GOT3 (cell line): ENCODE measurements at regions not wholly inside any gene's neighbourhood (a gene's known extent, or its start where the extent isn't known, plus 50 kb on each side); places are given as distances from the start of the nearest gene placed in this dataset.
"Not testable (repeated sequence)": the region's sequence is repeated elsewhere in the genome, so short reads cannot be mapped to it uniquely, and the experiment has no call there.

ENCODE experiments used
- DNase-seq: peaks from one replicate; lab custom pipeline; 2025; ENCODE audit warnings: mixed read lengths; lab: John Stamatoyannopoulos, UW

- no peak for DNase-seq
Measured at GRCh38 chr11:129637473-129637872, 178.2 kb upstream of the TMEM45B start.

- DNase-seq, result no peak
Measured at GRCh38 chr11:129637983-129638776, 177.5 kb upstream of the TMEM45B start.

DNA sequence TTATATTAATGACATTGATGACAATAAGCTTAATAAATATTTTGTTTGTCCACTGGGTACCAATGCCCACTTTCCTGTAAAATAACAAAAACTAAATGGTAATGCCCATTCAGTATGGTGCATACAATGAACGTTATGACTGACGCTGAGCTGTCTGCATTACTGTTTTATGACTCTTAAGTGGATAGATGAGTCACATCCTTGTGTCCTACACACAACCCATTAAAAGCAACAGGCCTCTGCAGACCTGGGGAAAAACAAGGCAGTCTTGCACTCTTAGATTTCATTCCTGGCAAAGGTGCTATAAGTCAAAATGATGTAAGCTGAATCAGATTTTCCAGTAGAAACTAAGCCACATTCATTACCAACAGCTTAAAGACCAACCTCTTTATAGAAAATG, 176.3 kb upstream of the TMEM45B start:
- no peak for DNase-seq

GRCh38 chr11:129640671-129641070, 175.0 kb upstream of the TMEM45B start:
- DNase-seq, result no peak

DNA sequence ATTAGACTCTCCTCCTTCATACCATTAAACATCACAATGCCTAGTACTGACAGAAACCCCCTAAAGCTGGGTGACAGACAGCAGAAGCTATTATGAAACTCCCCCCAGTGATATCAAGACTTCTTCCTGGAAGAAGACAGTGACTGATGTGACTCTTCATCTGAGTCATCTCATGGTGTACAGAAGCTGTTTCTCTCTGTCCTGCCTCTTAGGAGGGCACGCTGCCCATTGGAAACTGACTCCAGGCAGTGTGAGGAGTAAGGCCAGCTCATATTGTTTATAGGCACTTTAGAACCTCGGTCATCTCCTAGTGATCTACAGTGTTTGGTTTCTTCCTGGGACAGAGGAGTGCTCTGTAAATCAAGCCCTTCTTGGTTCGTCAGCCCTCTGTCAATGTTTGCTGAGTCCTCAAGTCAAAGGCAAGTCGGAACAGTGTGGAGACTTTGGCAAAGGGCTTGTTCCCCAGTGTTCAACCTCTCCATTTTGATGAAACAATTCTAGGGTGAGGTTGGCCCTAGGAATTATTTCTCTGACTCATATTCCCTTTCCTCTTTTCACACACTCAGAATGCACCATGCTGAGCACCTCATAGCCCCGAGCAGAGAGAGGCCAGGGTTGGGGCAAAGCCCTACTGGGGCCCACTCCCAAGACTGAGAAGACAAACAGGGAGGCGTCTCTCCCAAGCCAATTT, 172.5 kb upstream of the TMEM45B start:
- DNase-seq, result no peak

DNA sequence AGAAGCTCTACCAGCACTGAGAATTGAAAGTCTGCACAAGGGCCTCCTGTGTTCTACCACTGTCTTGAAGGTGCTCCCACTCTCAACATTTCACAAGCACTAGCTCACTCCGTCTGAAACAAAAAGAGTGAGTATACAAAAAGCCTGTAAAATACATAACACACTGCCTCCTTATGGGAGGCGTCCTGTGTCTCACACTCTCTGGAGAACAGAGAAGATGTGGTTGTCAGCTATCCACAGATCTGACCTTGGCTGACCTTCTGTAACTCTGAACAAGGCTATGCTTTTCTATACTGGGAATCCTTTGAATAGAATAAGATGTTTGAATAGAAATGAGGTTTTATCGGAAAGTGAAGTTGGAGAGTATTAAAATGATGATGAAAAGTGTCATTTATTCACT, 171.3 kb upstream of the TMEM45B start:
- DNase-seq, result no peak

GRCh38 chr11:129645943-129646342, 169.7 kb upstream of the TMEM45B start:
- DNase-seq, result no peak

GRCh38 chr11:129650044-129650443, 165.6 kb upstream of the TMEM45B start:
- DNase-seq, result not testable (repeated sequence)

DNA sequence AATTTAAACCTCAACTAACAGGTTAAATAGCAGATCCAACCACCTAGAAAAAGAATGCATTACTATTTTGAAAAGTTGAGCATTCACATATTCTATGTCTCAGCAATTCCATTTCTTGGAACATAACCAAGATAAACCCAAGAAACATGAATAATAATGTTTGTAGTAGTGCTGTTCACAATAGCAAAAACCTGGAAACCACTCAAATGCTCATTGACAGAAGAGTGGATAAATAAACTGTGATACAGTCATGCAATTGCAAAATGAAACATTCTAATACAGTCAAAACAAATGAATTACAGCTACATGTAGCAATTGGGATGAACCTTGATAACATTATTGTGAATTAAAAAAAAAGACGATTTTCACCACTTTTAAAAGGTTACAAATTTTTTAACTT, 162.8 kb upstream of the TMEM45B start:
- no peak for DNase-seq

DNA sequence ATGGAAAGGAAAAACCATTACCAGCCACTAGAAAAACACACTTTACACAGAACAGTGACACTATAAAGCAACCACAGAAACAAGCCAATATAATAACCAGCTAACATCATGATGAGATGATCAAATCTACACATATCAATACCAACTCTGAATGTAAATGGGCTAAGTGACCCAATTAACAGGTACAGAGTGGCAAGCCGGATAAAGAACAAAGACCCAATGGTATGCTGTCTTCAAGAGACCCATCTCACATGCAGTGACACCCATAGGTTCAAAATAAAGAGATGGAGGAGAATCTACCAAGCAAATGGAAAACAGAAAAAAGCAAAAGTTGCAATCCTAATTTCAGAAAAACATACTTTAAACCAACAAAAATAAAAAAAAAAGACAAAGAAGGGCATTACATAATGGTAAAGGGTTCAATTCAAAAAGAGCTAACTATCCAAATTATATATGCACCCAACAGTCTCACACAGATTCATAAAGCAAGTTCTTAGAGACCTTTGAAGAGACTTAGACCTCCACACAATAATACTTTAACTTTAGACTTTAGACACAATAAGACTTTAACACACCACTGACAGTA, 160.3 kb upstream of the TMEM45B start:
- DNase-seq, result no peak

DNA sequence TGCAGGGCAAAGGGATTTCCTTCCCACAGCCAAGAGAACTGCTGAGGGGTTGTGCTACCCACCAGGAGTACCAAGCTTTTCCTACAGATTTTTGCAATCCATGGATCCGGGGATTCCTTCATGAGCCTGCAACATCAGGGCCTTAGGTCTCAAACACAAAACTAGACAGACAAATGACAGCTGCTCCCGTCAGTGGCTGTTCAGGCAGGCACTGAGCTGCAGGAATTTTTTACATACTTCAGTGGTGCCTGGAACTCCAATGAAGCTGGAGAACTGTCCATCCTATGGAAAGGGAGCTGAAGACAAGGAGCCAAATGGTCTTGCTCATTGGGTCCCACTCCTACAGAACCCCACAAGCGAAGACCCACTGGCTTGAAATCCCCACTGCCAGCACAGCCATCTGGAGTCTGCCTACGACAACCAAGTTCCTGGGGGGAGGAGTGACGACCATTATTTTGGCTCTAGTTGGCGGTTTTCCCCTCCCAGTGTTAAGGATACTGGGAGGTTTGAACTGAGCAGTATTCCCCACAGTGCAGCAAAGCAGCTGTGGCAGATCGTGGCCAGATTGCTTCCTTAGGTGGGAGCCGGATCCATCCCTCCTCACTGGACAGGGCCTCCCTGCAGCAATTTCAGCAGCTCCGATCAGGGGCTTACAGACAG, 157.7 kb upstream of the TMEM45B start:
- no peak for DNase-seq

GRCh38 chr11:129658526-129658867, 157.2 kb upstream of the TMEM45B start:
- no peak for DNase-seq

DNA sequence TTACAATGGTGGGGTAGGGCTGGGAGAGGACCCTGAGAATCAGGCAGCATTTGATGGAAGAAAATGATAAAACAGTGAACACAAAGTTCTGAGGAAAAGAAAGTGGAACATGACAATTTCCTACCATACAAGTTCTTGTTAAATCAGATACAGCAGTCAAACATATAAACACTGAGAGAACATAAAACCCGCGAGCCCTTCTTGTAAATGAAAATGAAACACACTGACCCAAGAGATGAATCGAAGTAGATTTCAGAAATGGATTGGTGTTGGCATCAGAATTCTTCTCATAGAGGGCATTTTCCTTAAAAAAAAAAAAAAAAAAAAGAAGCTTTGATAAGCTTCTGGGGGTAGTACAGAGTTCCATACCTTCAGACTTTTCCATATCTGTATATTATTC, 134.7 kb upstream of the TMEM45B start:
- DNase-seq, result no peak

GRCh38 chr11:129681344-129682114, 134.1 kb upstream of the TMEM45B start:
- DNase-seq, result no peak

DNA sequence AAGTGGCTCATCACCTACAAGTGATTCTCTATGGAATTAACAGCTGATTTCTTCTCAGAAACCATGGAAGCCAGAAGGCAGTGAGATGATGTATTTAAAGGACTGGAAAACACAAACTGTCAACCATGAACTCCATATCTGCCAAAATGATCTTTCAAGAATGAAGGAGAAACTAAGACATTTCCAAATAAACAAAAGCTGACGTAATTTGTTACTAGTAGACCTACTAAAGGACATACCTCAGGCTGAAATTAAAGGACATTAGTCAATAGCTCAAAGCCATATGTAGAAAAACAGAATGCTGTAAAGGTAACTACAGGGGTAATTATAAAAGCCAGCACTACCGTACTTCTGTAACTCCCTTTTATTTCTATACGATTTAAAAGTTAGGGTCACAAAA, 129.4 kb upstream of the TMEM45B start:
- no peak for DNase-seq

DNA sequence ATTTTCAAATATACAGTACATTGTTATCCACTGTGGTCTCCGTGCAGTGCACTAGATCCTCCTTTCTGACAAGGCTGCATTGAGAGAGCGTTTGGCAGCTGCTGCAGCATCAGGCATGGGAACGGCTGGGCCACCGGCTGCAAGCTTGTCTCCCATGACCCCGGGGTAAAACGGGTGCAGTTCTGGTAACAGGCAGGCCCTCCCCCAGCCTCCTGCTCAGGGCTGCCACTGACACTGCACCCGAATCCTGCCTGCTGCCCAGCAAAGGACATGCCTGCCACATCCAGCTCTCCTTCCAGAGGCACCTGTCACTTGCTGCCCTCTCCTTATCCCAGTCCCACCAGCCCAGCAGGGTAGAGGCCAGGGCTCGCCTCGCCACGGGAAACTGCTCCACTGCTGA, 124.5 kb upstream of the TMEM45B start:
- DNase-seq, result no peak

- no peak for DNase-seq
Measured at GRCh38 chr11:129694538-129694937, 121.1 kb upstream of the TMEM45B start.

GRCh38 chr11:129694966-129695365, 120.7 kb upstream of the TMEM45B start:
- no peak for DNase-seq

GRCh38 chr11:129695571-129696308, 119.9 kb upstream of the TMEM45B start:
- no peak for DNase-seq

- no peak for DNase-seq
Measured at GRCh38 chr11:129696309-129696989, 119.2 kb upstream of the TMEM45B start.

- no peak for DNase-seq
Measured at GRCh38 chr11:129698212-129698611, 117.4 kb upstream of the TMEM45B start.
